Nucleus accumbens (tissue), 56 donors: ENCODE measurements at regions not wholly inside any gene's neighbourhood (a gene's known extent, or its start where the extent isn't known, plus 50 kb on each side); places are given as distances from the start of the nearest gene placed in this dataset.
A peak's percentile ranks its signal among the peaks of the same experiment; 100 is the strongest.

ENCODE experiments used
- DNase-seq, 56 donors: peaks; one replicate each; lab custom pipeline; 2025; lab: John Stamatoyannopoulos, UW

DNA sequence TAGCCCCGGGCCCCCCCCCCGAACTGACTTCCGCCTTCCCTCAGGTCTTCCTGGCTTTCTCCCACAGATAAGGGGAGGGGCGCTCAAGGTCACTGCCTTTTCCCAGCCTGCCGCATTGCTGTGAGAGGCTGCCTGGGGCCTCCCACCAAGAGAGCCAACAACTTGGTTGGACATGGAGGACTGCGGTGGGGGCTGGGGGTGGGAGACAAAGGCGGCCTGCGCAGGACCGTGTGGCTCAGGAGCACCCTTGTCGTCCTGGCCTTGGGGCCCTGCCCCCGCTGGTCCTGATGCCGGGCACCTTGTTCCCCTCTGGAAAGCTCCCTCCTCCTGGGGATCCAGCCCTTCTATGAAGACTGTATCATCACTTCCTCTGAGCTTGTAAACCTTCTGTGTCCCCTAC lies 105.6 kb upstream of the FOXF1 start:
- DNase-seq, result no peak

DNA sequence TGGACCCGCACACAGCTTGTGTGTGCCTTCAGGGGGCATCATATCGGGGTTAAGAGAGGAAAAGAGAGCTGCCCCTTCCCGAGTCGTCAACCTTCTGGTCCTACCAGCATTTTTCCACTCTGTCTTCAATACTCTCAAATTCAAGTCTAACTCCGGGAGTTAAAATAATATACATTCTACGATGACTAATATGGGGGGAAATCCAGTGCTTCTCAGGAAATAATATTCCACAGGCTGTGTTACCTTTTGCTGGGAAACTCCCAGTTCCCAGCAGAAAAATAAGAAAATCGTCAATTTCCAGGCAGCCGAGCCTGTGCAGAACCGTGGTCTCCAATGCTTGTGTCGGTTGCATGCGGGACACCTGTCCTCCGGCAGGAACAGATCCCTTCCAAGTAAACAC lies 105.0 kb upstream of the FOXF1 start:
- no peak for DNase-seq

DNA sequence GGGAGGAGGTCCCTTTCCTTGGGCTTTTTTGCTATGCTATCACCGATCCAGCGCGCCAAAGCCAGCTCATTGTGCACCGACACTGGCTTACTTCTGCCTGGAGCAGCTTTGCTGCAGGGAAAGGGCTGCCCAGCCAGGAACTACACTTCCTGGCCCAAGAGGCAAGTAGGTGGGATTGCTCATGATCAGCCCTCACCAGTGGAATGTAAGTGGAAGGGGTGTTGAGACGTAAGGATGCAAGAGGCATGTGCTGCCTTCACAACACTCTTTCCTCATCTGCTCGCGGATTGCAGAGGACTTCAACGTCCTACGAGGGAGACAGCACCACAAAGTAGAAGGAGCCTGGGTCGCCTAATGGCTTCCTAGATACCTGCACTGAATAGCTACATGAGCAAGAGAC lies 104.3 kb upstream of the FOXF1 start:
- DNase-seq, result no peak

DNA sequence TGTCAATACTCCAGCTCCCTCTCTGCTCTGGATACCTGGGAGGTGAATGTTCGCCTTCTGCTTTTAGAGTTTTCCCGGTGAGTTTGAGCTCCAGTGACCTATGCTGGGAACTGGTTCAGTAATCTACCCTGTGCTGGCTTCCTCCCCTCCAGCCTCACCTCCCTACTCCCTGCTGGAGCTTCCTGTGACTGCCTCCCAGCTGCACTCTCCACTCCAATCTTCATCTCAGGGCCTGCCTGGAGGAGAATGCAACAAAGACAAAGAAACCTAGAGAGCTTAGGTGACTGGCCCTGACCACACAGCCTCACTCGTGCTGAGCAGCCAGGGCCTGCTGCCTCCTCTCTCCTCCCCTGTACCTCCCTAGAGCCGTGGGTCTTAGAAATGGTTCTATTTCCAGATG lies 101.6 kb upstream of the FOXF1 start:
- no peak for DNase-seq

DNA sequence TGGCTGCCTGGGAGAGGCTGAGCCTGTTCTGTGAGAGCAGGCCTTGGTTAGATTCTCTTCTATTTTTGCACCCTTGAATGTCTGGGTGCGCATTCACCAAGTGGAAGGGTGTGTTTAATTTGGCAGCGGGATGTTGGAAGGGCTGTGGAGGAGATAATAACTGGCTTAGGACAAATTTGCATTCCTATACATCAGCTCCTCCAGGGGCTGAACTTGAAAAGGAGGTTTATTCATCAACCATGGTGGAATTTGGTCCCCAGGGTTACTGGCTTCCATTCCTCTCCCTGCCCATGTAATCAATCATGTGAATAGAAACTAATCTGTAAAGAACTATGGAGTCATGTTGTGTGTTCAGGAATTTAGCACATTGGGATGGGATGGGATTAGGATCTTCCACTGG lies 100.2 kb upstream of the FOXF1 start:
- no peak for DNase-seq

DNA sequence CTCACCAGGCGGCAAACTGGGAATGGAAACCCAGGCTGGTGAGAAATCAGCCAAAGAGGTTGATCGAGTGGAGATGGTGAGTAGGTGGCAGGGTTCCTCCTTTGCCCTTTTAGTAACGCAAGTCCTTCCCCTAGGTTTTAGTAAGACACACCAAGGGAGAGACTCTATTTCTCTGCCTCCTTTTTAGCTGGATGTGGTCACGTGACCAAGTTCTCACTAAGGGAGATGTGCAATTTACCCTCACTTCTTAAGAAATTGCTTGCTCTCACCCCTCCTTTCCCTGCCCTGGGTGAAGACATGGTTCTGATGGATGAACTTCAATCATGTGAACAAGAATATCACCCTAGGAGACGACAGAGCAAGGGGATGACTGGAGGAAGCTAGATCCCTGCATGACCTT lies 99.8 kb upstream of the FOXF1 start:
- no peak for DNase-seq

DNA sequence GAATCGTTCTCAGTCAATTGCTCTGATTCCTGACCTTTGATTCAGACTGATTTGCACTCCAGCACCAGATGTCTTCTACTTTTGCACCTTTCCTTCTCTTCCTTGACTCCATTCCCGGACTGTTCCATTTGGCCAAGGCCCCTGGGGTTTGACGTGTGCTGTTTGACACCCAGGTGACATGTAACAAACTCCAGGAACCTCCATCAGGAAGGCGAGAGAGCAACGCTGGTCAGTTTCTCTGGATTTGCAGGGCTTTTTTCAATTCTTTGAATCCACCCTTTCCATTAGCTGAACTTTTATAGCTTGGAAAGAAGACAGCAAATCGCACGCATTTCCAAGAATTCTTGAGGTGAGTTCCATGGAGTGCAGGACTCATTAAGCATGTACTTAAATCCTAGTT lies 98.4 kb upstream of the FOXF1 start:
- no peak for DNase-seq

DNA sequence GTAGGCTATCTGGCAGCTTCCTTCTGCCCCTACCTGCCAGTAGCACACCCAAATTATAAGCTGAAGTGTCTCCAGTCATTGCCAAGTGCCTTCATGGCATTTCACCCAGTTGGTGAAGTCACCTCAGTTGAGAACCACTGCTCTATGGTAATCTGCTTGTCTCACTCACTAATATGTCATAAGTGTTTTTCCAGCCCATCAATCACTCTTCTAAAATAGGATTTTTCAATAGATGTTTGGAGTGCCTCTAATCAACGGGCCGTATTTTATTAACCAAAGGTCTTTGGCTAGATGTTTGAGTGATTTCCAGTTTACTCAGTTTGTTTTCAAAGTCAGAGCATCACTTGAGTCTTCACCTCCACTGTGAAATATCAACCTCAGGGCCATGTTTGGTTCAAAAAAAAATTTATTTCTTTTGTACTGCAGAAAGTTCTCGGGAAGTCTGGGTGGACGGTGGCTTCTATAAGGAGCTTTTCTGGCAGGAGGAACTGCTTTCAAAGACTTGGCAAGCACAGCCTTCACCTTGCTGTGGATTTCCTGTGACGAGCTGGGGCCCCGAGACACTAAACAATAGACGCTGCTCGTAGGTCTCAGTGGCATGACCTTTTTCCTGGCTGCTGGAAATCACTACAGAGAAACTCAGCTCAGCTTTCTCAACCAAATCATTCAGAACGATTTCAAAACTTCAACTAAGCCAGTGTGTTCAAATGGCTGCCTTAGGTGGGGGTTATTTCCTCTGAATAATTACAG lies 95.2 kb upstream of the FOXF1 start:
- peak in 1 of 56 donors; percentile 4 for DNase-seq

DNA sequence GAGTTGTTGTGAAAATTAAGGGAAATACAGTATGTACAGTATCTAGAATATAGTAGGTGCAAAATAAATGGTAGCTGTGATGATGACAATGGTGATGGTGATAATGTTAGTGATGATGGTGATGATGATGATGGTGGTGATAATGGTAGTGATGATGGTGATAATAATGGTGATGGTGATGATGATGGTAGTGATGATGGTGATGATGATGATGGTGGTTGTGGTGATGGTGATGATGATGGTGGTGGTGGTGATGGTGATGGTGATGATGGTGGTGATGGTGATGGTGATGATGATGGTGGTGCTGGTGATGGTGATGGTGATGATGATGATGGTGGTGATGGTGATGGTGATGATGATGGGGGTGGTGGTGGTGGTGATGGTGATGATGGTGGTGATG lies 91.3 kb upstream of the FOXF1 start:
- no peak for DNase-seq

DNA sequence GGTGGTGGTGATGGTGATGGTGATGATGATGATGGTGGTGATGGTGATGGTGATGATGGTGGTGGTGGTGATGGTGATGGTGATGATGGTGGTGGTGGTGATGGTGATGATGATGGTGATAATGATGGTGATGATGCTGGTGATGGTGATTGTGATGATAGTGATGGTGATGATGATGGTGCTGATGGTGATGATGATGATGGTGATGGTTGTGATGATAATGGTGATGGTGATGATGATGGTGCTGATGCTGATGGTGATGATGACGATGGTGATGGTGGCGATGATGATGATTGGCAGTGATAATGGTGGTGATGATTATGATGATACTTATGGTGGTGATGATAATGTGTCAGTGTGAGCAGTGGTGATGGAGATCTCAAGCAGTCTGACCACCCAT lies 90.8 kb upstream of the FOXF1 start:
- DNase-seq, result no peak

DNA sequence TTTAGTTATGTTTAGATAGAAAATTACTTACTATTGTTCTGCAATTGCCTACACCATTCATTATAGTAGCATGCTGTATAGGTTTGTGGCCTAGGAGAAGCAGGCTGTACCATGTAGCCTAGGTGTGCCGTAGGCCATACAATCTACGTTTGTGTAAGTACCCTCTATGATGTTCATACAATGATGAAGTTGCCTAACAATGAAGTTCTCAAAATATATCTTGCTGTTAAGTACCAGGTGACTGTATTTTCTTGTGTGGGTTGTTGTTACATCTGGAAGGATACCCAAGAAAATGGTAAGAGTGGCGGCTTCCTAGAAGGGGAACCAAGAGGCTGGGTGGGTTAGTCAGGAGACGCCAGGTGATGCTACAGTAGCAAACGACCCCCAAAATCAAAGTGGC lies 88.3 kb upstream of the FOXF1 start:
- no peak for DNase-seq

DNA sequence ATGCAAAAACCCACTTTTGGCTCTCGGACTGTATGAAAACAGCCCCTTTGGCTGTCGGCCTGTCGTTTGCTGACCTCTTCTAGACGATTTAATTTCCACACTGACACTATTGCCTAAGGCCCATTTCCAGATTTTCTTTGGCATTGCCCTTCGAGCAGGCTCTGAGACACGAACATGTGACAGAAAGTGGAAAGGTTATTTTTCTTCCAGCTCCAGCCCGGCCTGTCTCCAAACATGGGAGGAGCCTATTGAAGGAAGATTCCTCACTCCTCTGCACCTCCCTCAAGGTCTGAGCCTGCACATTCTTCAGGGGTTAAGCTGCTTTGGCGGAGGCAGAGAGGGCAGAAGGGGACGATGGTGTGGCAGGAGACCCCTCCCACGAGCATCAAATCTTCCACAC lies 85.9 kb upstream of the FOXF1 start:
- DNase-seq, result no peak

DNA sequence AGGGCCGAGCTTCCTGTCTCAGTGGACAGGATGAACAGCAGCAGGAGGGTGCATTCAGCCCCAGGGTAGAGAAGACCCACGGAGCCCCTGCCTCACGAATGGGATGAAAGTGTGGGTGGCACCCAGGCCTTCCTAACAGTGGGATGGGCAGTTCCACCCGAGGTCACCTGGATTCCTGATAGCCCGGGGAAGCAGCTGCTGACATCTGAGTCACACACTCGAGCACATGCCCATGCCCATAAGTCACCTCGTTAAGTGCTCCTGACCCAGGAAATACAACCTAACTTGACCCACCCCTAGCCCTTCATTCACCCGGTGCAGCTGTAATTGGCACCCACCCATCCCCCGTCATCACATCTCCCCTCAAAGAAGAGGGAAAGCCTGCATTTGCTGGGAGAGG lies 85.3 kb upstream of the FOXF1 start:
- no peak for DNase-seq

DNA sequence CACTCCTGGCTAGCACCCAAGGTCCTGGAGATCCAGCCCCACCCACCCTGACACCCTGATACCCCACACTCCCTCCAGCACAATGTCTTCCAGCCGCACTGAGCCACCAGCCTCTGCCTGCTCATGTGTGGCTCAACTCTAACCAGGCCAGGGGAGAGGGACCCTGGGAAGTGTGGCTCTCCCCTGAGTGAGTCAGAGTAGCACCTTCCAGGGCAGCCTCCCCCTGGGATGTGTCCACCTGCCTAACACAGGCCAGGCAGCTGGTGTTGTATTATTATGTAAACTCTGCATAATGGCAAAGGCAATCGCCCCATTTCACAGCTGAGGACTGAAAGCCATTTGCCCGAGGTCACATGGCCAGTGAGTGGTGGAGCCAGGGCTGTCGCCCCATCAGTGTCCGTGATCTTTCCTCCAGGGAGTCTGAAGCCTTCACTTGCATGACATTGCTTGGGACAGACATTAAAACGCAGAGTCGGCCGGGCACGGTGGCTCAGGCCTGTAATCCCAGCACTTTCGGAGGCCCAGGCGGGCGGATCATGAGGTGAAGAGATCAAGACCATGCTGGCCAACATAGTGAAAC lies 84.2 kb upstream of the FOXF1 start:
- no peak for DNase-seq

DNA sequence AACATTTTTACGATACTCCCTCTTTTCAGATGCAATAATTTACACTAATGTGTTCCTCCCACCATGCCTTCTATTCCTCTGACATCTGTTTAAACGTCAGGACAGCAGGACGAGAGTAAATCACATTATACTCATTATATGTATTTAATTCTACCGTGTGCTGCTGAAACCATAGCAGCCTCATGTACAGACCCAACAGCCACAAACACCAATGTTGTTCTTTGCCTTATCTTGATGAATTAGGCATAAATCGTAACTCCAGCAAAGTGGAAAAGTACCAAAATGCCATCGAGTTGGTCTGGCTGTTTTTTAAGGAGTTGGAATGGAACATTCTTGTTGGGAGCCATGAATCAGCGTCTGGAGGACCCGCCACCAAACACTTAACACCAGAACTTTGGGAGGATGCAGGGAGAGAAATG lies 82.9 kb upstream of the FOXF1 start:
- DNase-seq, result no peak

DNA sequence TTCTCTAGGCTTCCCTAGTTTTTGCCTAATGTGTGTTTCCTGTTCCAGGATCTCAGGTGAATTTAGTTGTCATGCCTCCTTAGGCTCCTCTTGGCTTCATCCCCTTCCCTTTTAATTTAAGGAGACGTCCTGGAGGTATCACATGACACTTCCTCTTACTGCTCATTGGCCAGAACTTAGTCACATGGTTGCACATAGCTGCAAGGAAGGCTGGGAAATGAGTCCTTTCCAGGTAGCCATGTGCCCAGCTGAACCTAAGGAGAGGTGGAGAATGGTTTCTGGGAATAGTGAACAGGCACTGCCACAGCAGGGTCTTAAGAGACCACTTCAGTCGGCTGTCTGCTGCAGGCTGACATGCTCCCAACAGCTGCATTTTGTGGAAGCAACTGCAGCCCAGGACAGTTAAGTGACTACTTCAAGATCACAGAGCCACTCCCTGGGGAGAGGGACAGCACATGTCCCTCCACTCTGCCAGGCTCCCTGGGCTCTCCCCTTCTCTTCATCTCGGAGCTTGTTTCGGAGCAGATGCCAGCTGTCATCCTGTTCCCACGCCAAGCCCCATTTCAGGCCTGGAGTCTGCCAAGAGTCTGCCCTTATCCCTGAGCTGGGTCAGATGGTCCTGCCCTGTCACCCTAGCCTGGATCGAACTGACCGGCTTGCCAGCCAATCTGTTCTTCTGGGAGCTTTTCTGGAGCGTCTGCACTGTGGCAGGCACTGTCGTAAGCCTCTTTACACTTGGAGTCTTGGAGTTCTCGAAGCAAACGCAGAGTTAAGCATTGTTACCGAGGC lies 81.4 kb upstream of the FOXF1 start:
- DNase-seq, result no peak

DNA sequence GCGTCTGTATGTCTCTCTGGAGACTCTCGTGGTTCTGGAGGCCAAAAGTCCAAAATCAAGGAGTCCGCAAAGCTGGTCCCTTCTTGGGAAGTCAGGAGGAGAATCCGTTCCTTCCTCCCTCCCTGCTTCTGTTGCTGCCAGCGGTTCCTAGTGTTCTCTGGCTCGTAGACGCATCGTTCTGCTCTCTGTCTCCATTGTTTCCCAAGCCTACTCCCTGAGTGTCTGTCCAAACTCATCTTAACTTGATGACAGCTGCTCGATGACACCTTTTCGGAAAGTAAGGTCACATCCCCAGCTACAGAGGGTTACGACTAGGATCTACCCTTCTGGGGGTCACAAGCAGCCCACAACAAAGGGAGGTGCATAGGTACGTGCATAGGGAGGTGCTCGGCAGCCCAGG lies 80.7 kb upstream of the FOXF1 start:
- no peak for DNase-seq

DNA sequence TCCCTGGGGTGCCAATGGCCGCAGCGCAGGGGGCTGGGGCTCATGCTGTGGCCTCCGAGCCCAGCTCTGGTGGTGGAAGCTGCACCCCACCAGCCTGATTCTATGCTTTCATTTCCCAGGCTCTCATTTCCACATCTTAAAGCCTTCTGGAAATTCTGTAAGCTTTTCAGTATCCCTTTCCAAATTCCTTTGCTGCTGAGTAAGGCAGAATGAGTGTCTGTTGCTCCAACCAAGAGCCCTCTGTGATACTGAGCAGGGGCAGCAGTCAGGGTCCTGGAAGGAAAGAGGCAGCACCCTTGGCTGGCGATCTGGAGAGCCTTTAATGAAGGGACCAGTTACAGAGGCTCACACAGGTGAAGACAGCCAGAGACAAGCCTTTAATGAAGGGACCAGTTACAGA lies 79.5 kb upstream of the FOXF1 start:
- DNase-seq, result no peak

DNA sequence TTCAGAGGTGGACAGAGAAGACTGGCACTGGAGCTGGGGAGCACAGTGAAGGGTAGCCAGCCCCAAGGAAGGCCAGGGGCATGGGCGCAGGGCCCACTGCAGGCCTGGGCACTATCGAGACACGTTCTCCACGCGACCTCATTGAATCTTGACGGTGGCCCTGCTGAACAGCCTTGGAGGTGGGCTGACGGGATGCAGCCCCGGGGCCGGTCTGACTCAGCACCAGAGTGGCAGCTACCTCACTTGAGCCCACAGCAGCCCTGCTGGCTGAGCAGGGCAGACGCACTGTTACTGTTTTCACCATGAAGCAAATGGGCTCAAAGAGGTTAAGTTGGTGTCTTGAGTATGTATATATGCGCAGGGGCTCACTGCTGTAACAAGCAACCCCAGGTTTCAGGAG lies 78.8 kb upstream of the FOXF1 start:
- no peak for DNase-seq

DNA sequence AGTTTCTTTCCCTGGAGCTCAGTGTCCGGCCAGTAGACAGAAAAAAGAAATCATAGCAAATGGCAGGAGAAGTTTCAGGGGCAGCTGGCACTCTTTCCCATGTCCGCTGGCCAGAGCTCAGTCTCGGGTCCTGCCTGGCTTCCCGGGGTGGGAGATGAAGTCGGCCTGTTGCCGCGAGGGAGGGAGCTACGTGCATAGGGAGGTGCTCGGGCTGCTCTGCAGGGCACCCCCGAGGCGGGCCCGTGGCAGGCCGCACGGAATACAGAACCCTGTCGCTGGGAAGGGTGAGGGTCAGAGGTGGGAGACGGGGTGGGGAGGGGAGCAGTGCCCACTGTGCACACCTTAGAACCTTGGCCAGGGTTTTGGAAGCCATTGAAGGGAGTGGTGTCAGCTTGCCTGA lies 78.3 kb upstream of the FOXF1 start:
- no peak for DNase-seq

DNA sequence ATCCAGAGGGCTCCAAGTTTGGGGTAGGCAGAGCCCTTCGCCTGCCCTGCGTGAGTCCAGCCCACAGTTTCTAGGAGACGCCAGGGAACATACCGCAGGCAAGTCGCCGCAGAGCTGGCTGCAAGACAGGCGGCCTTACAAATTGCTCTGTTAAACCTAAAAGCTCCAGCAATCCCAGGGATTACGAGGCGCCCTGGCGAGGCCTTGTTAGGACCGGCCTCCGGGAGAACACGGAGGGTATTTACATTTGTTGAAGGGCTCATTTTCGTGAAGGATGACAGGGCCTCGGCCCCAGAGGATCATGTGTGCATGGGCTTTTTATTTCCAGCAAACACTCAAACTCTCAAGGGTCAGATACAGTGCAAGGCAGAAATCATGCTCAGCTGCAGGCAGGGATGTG lies 77.6 kb upstream of the FOXF1 start:
- peak in 1 of 56 donors; percentile 11 for DNase-seq
